H1 (cell line): ENCODE measurements at regions not wholly inside any gene's neighbourhood (a gene's known extent, or its start where the extent isn't known, plus 50 kb on each side); places are given as distances from the start of the nearest gene placed in this dataset.

Experiments used
- CTCF ChIA-PET: fragments of 300-600 bp; sonication (Branson Sonifier 250); formaldehyde crosslinking; loops from one replicate; lab custom pipeline; 2021; ENCODE audit not compliant: partially characterized antibody; lab: Charles Lee
- POLR2A ChIA-PET: fragments of 300-600 bp; sonication (Branson Sonifier 250); formaldehyde crosslinking; loops from one replicate; lab custom pipeline; 2021; ENCODE audit warnings: inconsistent platforms; ENCODE audit not compliant: partially characterized antibody; lab: Charles Lee
- DNase-seq, 2 experiments: peaks; one replicate each; pipeline versions ENCODE4 v3.0.0 to v3.0.0-alpha.2; 2010 to 2022; ENCODE audit warnings: low spot score in 2 of 2, low read depth in 1 of 2, mixed read lengths in 1 of 2
- FAIRE-seq: peaks from 2 replicates; lab custom pipeline; 2011; peaks lifted over from hg19 to GRCh38; lab: Jason Lieb, UNC
- H2AFZ ChIP-seq: 2 replicates; pipeline ENCODE4 v1.8.1; 2012; ENCODE audit warnings: low read length, inconsistent platforms
- H2AK5ac ChIP-seq: 2 replicates; pipeline ENCODE4 v1.6.1; 2013; ENCODE audit warnings: low read depth, low read length
- H2BK120ac ChIP-seq: replicated peaks from 2 replicates; pipeline ENCODE3; 2013; ENCODE audit warnings: low read depth, low read length, inconsistent platforms
- H2BK12ac ChIP-seq: 2 replicates; pipeline ENCODE4 v1.6.1; 2013; ENCODE audit warnings: low read depth, low read length
- H2BK15ac ChIP-seq: 2 replicates; pipeline ENCODE4 v1.6.1; 2013; ENCODE audit warnings: low read length
- H2BK20ac ChIP-seq: 2 replicates; pipeline ENCODE4 v1.6.1; 2013; ENCODE audit warnings: low read length
- H2BK5ac ChIP-seq: 2 replicates; pipeline ENCODE4 v1.6.1; 2013; ENCODE audit warnings: low read depth, low read length
- H3K14ac ChIP-seq: 2 replicates; pipeline ENCODE4 v1.6.1; 2013; ENCODE audit warnings: inconsistent platforms; ENCODE audit not compliant: insufficient read length
- H3K18ac ChIP-seq: 2 replicates; pipeline ENCODE4 v1.6.1; 2013; ENCODE audit warnings: low read length; ENCODE audit errors: extremely low read depth
- H3K23ac ChIP-seq: 2 replicates; pipeline ENCODE4 v1.6.1; 2013; ENCODE audit warnings: inconsistent platforms; ENCODE audit not compliant: insufficient read length
- H3K23me2 ChIP-seq: 2 replicates; pipeline ENCODE4 v1.6.1; 2013; ENCODE audit warnings: low read depth, low read length
- H3K27ac ChIP-seq: 2 replicates; pipeline ENCODE4 v1.6.1; 2011; ENCODE audit warnings: low read depth, low read length, inconsistent platforms
- H3K27me3 ChIP-seq, 4 experiments: replicated peaks in 1 of 4; 1 replicate in 1 of 4; 2 replicates in 3 of 4; pipeline versions ENCODE4 v1.6.1 to v1.8.1; 2011 to 2013; ENCODE audit warnings: low read length in 3 of 4, mild to moderate bottlenecking in 3 of 4, inconsistent platforms in 2 of 4, mixed read lengths in 2 of 4, moderate library complexity in 1 of 4; ENCODE audit not compliant: control insufficient read depth in 3 of 4, insufficient read depth in 3 of 4; ENCODE audit errors: extremely low read depth in 1 of 4
- H3K36me3 ChIP-seq, 4 experiments: 2 replicates each; pipeline versions ENCODE4 v1.6.1 to v1.8.1; 2011 to 2013; ENCODE audit warnings: mild to moderate bottlenecking in 4 of 4, low read length in 3 of 4, moderate library complexity in 2 of 4, control low read depth in 1 of 4, inconsistent platforms in 1 of 4; ENCODE audit not compliant: insufficient read depth in 4 of 4, control insufficient read depth in 2 of 4
- H3K4ac ChIP-seq: replicated peaks from 2 replicates; pipeline ENCODE3; 2013; ENCODE audit warnings: low read length, low read depth, mixed read lengths, inconsistent platforms; ENCODE audit not compliant: insufficient read length
- H3K4me1 ChIP-seq, 4 experiments: replicated peaks in 1 of 4; 1 replicate in 1 of 4; 2 replicates in 3 of 4; pipeline versions ENCODE4 v1.6.1 to v1.8.1; 2011 to 2013; ENCODE audit warnings: low read length in 3 of 4, inconsistent platforms in 2 of 4, mixed read lengths in 1 of 4; ENCODE audit not compliant: insufficient read depth in 4 of 4, control insufficient read depth in 3 of 4
- H3K4me2 ChIP-seq, 2 experiments: 2 replicates each; pipeline versions ENCODE4 v1.6.1 to v1.8.1; 2011 to 2013; ENCODE audit warnings: low read depth in 2 of 2, low read length in 2 of 2, control low read depth in 1 of 2, inconsistent platforms in 1 of 2, mild to moderate bottlenecking in 1 of 2; ENCODE audit not compliant: insufficient read depth in 1 of 2
- H3K4me3 ChIP-seq, 4 experiments: fragments of 200-600, 300-600 bp in 1 of 4; sonication (generic), shearing (Covaris generic), sonication (Bioruptor Twin) in 1 of 4; 2 replicates each; pipeline versions ENCODE4 v1.5.1 to v1.8.1; 2011 to 2016; ENCODE audit warnings: low read length in 4 of 4, low read depth in 3 of 4, control low read depth in 2 of 4, inconsistent platforms in 2 of 4, mild to moderate bottlenecking in 2 of 4, mixed read lengths in 1 of 4, moderate library complexity in 1 of 4; ENCODE audit not compliant: insufficient read depth in 2 of 4; ENCODE audit errors: extremely low read depth in 1 of 4
- H3K56ac ChIP-seq: replicated peaks from 2 replicates; pipeline ENCODE3; 2013; ENCODE audit warnings: low read depth, mild to moderate bottlenecking, mixed read lengths, low read length, inconsistent platforms; ENCODE audit not compliant: insufficient read length
- H3K79me1 ChIP-seq: 2 replicates; pipeline ENCODE4 v1.6.1; 2013; ENCODE audit warnings: low read depth, low read length, control low read depth
- H3K79me2 ChIP-seq, 2 experiments: 2 replicates each; pipeline versions ENCODE4 v1.6.1 to v1.8.1; 2012 to 2013; ENCODE audit warnings: low read length in 2 of 2, mild to moderate bottlenecking in 2 of 2, inconsistent platforms in 1 of 2; ENCODE audit not compliant: insufficient read depth in 2 of 2, control insufficient read depth in 1 of 2
- H3K9ac ChIP-seq, 4 experiments: replicated peaks in 1 of 4; 1 replicate in 1 of 4; 2 replicates in 3 of 4; pipeline versions ENCODE4 v1.6.1 to v1.8.1; 2011 to 2013; ENCODE audit warnings: low read depth in 3 of 4, low read length in 3 of 4, control low read depth in 2 of 4, mild to moderate bottlenecking in 2 of 4, moderate library complexity in 2 of 4, inconsistent platforms in 1 of 4; ENCODE audit errors: extremely low read depth in 1 of 4
- H3K9me3 ChIP-seq, 2 experiments: 2 replicates each; pipeline versions ENCODE4 v1.6.1 to v1.8.1; 2012 to 2013; ENCODE audit warnings: mild to moderate bottlenecking in 2 of 2, moderate library complexity in 2 of 2, control low read depth in 1 of 2, inconsistent platforms in 1 of 2, low read depth in 1 of 2, low read length in 1 of 2, mixed read lengths in 1 of 2; ENCODE audit not compliant: insufficient read depth in 2 of 2
- H4K20me1 ChIP-seq, 2 experiments: replicated peaks in 1 of 2; 2 replicates each; pipeline versions ENCODE3 to v1.8.1; 2011 to 2013; ENCODE audit warnings: inconsistent platforms in 2 of 2, low read length in 2 of 2, mild to moderate bottlenecking in 1 of 2; ENCODE audit not compliant: insufficient read depth in 2 of 2, control insufficient read depth in 1 of 2
- H4K5ac ChIP-seq: 2 replicates; pipeline ENCODE4 v1.6.1; 2013; ENCODE audit warnings: low read length, low read depth, mixed read lengths, inconsistent platforms; ENCODE audit not compliant: insufficient read length
- H4K8ac ChIP-seq: 2 replicates; pipeline ENCODE4 v1.8.0; 2013; ENCODE audit warnings: mild to moderate bottlenecking, moderate library complexity, low read length, inconsistent platforms; ENCODE audit not compliant: insufficient read depth; ENCODE audit errors: extremely low read depth
- H4K91ac ChIP-seq: replicated peaks from 2 replicates; pipeline ENCODE3; 2013; ENCODE audit warnings: low read length, mixed read lengths, inconsistent platforms; ENCODE audit not compliant: insufficient read length
- CTBP2 ChIP-seq: IDR thresholded peaks from 2 replicates; pipeline ENCODE4 v1.7.0; 2011; ENCODE audit warnings: borderline replicate concordance, mild to moderate bottlenecking, moderate library complexity, mixed read lengths, low read length; ENCODE audit not compliant: insufficient read depth, insufficient read length
- JUN ChIP-seq: IDR thresholded peaks from 2 replicates; pipeline ENCODE4 v1.6.1; 2011; ENCODE audit warnings: low read depth, mild to moderate bottlenecking, improper control_type of control experiment, low read length
- JUND ChIP-seq: IDR thresholded peaks from 2 replicates; pipeline ENCODE4 v1.6.1; 2011; ENCODE audit warnings: mild to moderate bottlenecking, improper control_type of control experiment, low read length
- KDM4A ChIP-seq: IDR thresholded peaks from one replicate; pipeline ENCODE4 v1.7.1; 2012; ENCODE audit warnings: low read depth, mild to moderate bottlenecking, moderate library complexity, low read length, inconsistent platforms; ENCODE audit not compliant: severe bottlenecking
- MAFK ChIP-seq: IDR thresholded peaks from 2 replicates; pipeline ENCODE4 v1.6.1; 2012; ENCODE audit warnings: low read depth, mild to moderate bottlenecking, improper control_type of control experiment, low read length
- POLR2A ChIP-seq, 2 experiments: IDR thresholded peaks; 1 replicate in 1 of 2; 2 replicates in 1 of 2; pipeline ENCODE4 v1.6.1; 2011; ENCODE audit warnings: low read depth in 2 of 2, low read length in 2 of 2, mild to moderate bottlenecking in 2 of 2; ENCODE audit errors: control extremely low read depth in 1 of 2
- RBBP5 ChIP-seq: IDR thresholded peaks from 2 replicates; pipeline ENCODE4 v1.7.1; 2012; ENCODE audit warnings: low read depth, mild to moderate bottlenecking, inconsistent platforms, low read length, moderate library complexity, borderline replicate concordance
- SIN3A ChIP-seq, 2 experiments: IDR thresholded peaks in 1 of 2; conservative IDR thresholded peaks in 1 of 2; 2 replicates each; pipeline ENCODE4 v1.6.1; 2011 to 2012; ENCODE audit warnings: low read length in 2 of 2, improper control_type of control experiment in 1 of 2, low read depth in 1 of 2, mild to moderate bottlenecking in 1 of 2
- SIRT6 ChIP-seq: IDR thresholded peaks from one replicate; pipeline ENCODE4 v1.7.1; 2012; ENCODE audit warnings: low read length, inconsistent platforms
- SP1 ChIP-seq: IDR thresholded peaks from 2 replicates; pipeline ENCODE4 v1.6.1; 2011; ENCODE audit warnings: low read depth, low read length
- SRF ChIP-seq: IDR thresholded peaks from 2 replicates; pipeline ENCODE4 v1.6.1; 2011; ENCODE audit warnings: mild to moderate bottlenecking, low read depth, low read length, moderate library complexity
- TAF7 ChIP-seq: optimal IDR thresholded peaks from 2 replicates; pipeline ENCODE3; 2011; ENCODE audit warnings: low read depth, mild to moderate bottlenecking, inconsistent platforms, low read length, moderate library complexity, borderline replicate concordance
- WGBS, 2 experiments: shearing (Covaris generic) in 1 of 2; methylation state at CpG; one replicate each; pipeline versions ENCODE4 v1.1.6 to v1.1.7; 2013 to 2015; ENCODE audit warnings: low lambda C conversion rate in 2 of 2, mixed read lengths in 2 of 2, inconsistent platforms in 1 of 2, low coverage in 1 of 2, missing lambda C conversion rate in 1 of 2; ENCODE audit not compliant: insufficient replicate concordance in 2 of 2, insufficient coverage in 1 of 2, insufficient read length in 1 of 2; ENCODE audit errors: extremely low coverage in 1 of 2, missing lambda C conversion rate in 1 of 2; 5-methylcytosine and 5-hydroxymethylcytosine counted together
- TF ChIP-seq, protein P1 (sequence below): IDR thresholded peaks from 2 replicates; pipeline ENCODE4 v1.6.1; 2011; ENCODE audit warnings: low read depth, mild to moderate bottlenecking, low read length; ENCODE audit not compliant: insufficient read depth
- TF ChIP-seq, protein P2 (sequence below): IDR thresholded peaks from 2 replicates; pipeline ENCODE4 v1.6.1; 2012; ENCODE audit warnings: inconsistent platforms

DNA sequence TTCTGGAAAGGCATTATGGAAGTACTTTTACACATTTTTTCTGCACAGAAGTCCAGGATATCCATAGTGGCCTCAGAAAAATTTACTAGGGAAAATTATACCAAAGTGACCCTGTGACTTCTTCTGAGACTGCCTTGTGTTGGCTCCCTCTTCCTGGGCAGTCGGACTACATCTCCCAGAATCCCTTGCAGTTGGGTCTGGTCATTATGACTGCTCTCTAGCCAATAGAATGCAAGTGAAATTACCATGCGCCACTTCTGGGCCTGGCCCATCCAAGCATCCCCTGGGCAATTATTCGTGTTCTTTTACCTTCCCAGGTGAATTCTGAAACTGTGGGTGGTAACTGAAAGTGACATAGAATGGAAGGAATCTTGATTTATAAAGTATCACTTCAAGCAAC is 430.9 kb downstream of the ACTR3B start:
- Histone ChIP-seq H3K18ac (no peak overlapping the region), H2AFZ (no peak overlapping the region), H2BK15ac (no peak overlapping the region), H2BK5ac (no peak overlapping the region), H3K4me3 (no peak overlapping the region), H4K5ac (no peak overlapping the region), H3K27ac (no peak overlapping the region), H3K79me1 (no peaks in the 10 kb centered on the region), H3K79me2 (no peaks in the 10 kb centered on the region), H3K9me3 (no peaks in the 10 kb centered on the region), H3K4ac (no peak overlapping the region), H4K8ac (no peak overlapping the region), H3K56ac (no peak overlapping the region), H3K14ac (no peak overlapping the region), H2AK5ac (no peak overlapping the region), H3K23me2 (no peaks in the 10 kb centered on the region), H2BK20ac (no peak overlapping the region), H4K91ac (no peak overlapping the region), H3K9ac (no peak overlapping the region), H3K4me2 (no peak overlapping the region), H3K4me1 (no peaks in the 10 kb centered on the region), H3K23ac (no peak overlapping the region), H3K27me3 (no peaks in the 10 kb centered on the region), H4K20me1 (no peaks in the 10 kb centered on the region), H3K36me3 (no peaks in the 10 kb centered on the region), H2BK12ac (no peak overlapping the region), H2BK120ac (no peak overlapping the region)
- WGBS, 2 experiments = 76% methylated on average over 3 of the region's 3 CpGs; no CpG with 5 or more reads in 1 of the 2 experiments
- DNase-seq = peak; percentile 15 to 54
- ChIA-PET POLR2A (no interaction called here), CTCF (no interaction called here)
- FAIRE-seq = peak; percentile 86
- TF ChIP-seq, protein P1, sequence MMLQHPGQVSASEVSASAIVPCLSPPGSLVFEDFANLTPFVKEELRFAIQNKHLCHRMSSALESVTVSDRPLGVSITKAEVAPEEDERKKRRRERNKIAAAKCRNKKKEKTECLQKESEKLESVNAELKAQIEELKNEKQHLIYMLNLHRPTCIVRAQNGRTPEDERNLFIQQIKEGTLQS = peak; percentile 73
- no peak for TF ChIP-seq SIRT6
- no peak for TF ChIP-seq CTBP2
- TF ChIP-seq SIN3A (conservative IDR thresholded peaks at IDR 0.05 in 1 of 2, IDR thresholded peaks at IDR 0.05 in 1 of 2; ENCODE audit: low read depth in 1 of 2, low read length in 2 of 2) = no peak
- TF ChIP-seq KDM4A = no peak
- TF ChIP-seq SRF = no peak
- TF ChIP-seq MAFK = no peak
- no peak for TF ChIP-seq JUN
- peak; percentile 52; the same call in 1 of the 2 replicates for TF ChIP-seq SP1
- TF ChIP-seq, protein P2, sequence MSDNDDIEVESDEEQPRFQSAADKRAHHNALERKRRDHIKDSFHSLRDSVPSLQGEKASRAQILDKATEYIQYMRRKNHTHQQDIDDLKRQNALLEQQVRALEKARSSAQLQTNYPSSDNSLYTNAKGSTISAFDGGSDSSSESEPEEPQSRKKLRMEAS = no peak
- TF ChIP-seq POLR2A (IDR thresholded peaks at IDR 0.05; ENCODE audit: control extremely low read depth in 1 of 2, low read depth in 2 of 2, low read length in 2 of 2) = no peak
- TF ChIP-seq TAF7 = no peak
- TF ChIP-seq JUND = no peak
- no peak for TF ChIP-seq RBBP5
